Colonic mucosa (tissue), 4 donors: ENCODE measurements at regions not wholly inside any gene's neighbourhood (a gene's known extent, or its start where the extent isn't known, plus 50 kb on each side); places are given as distances from the start of the nearest gene placed in this dataset.
"Not testable (repeated sequence)": the region's sequence is repeated elsewhere in the genome, so short reads cannot be mapped to it uniquely, and the experiment has no call there.

Experiments
- DNase-seq: peaks from one replicate; pipeline ENCODE4 v3.0.0-alpha.2; 2020
- H3K27ac ChIP-seq: fragments of 200-600 bp; one replicate; pipeline ENCODE4 v1.8.0; 2021
- H3K27me3 ChIP-seq: fragments of 200-600 bp; one replicate; pipeline ENCODE4 v1.8.0; 2021
- H3K36me3 ChIP-seq: fragments of 200-600 bp; one replicate; pipeline ENCODE4 v1.8.0; 2021
- H3K4me1 ChIP-seq: fragments of 200-600 bp; one replicate; pipeline ENCODE4 v1.8.0; 2021; ENCODE audit warnings: mild to moderate bottlenecking
- H3K4me3 ChIP-seq: fragments of 200-600 bp; one replicate; pipeline ENCODE4 v1.8.0; 2021
- H3K9ac ChIP-seq, 2 donors: one replicate each; pipeline ENCODE4 v1.7.0; 2013; ENCODE audit warnings: control low read depth in 2 of 2, low read depth in 2 of 2, low read length in 2 of 2
- H3K9me3 ChIP-seq: fragments of 200-600 bp; one replicate; pipeline ENCODE4 v1.8.0; 2021
- intact Hi-C: fragments of 100-400 bp; cut with DNase I; formaldehyde crosslinking; loops from one replicate; pipeline ENCODE4 v1.14.1; 2022
- TF ChIP-seq, protein P1 (sequence below): fragments of 200-600 bp; IDR thresholded peaks from one replicate; pipeline ENCODE4 v1.8.0; 2022; ENCODE audit warnings: antibody characterized with exemption, mild to moderate bottlenecking
- donor health status: healthy.
- donor health status: DM: no; HTN: no; CAD: no.
- donor health status: DM: no; HTN: no; CAD: no.

DNA sequence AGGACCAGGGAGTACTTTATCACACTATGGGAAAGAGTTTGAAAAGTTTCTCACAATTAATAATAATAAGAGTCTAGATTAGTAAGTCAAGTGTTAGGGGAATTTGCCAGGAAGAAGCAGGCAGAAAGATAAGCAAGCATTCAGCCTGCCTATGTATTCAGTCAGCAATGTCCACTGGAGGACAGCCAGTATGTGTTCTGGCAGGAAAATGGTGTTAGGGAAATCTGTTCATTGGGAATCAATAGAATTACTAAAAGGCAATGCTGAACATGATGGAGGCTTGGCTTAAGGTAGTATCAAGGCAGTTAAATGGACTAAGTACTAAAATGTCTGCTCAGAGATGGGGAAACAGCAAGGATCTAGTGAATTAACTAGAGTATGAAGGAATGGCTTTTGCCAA lies 221.2 kb downstream of the PPP4R3C start:
- H3K27me3 ChIP-seq = no peaks in the 10 kb centered on the region
- H3K9me3 ChIP-seq = no peaks in the 10 kb centered on the region
- intact Hi-C loops = no loop called here
- H3K27ac ChIP-seq = no peak overlapping the region
- TF ChIP-seq, protein P1, sequence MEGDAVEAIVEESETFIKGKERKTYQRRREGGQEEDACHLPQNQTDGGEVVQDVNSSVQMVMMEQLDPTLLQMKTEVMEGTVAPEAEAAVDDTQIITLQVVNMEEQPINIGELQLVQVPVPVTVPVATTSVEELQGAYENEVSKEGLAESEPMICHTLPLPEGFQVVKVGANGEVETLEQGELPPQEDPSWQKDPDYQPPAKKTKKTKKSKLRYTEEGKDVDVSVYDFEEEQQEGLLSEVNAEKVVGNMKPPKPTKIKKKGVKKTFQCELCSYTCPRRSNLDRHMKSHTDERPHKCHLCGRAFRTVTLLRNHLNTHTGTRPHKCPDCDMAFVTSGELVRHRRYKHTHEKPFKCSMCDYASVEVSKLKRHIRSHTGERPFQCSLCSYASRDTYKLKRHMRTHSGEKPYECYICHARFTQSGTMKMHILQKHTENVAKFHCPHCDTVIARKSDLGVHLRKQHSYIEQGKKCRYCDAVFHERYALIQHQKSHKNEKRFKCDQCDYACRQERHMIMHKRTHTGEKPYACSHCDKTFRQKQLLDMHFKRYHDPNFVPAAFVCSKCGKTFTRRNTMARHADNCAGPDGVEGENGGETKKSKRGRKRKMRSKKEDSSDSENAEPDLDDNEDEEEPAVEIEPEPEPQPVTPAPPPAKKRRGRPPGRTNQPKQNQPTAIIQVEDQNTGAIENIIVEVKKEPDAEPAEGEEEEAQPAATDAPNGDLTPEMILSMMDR = no peak
- H3K4me3 ChIP-seq = no peak overlapping the region
- no peaks in the 10 kb centered on the region for H3K36me3 ChIP-seq
- no peak overlapping the region for H3K9ac ChIP-seq
- no peaks in the 10 kb centered on the region for H3K4me1 ChIP-seq
- no peak for DNase-seq

DNA sequence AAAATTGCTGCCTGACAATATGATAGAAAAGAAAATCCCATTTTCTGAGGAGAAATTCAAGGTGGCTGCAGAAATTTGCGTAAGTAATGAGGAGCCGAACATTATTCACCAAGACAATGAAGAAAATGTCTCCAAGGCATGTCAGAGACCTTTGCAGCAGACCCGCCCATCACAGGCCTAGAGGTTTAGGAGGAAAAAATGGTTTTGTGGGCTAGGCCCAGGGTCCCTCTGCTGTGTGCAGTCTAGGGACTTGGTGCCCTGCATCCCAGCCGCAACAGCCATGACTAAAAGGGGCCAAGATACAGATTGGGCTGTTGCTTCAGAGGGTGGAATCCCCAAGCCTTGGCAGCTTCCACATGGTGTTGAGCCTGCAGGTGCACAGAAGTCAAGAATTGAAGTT lies 223.1 kb downstream of the PPP4R3C start:
- H3K27me3 ChIP-seq, intact Hi-C loops, H3K27ac ChIP-seq, H3K4me1 ChIP-seq, DNase-seq, H3K36me3 ChIP-seq, H3K9me3 ChIP-seq, H3K9ac ChIP-seq, H3K4me3 ChIP-seq: not testable (repeated sequence)

DNA sequence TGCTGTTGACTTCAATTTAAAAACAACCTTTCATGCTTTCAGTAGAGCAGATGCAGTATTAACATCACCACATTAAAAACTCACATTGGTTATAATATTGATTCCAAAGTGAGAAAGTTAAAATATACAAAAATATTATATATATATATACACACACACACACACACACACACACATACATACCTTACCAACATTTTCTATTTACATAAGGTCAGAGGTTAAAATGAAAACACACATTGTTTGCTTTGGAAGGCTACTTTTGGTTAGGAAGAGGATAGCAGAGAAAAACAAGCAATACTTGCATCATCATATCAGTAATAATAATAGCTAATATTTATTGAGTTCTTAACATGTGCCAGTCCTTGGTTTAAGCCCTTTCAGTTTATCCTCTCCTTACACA lies 226.5 kb downstream of the PPP4R3C start:
- no peak overlapping the region for H3K4me3 ChIP-seq
- intact Hi-C loops = no loop called here

DNA sequence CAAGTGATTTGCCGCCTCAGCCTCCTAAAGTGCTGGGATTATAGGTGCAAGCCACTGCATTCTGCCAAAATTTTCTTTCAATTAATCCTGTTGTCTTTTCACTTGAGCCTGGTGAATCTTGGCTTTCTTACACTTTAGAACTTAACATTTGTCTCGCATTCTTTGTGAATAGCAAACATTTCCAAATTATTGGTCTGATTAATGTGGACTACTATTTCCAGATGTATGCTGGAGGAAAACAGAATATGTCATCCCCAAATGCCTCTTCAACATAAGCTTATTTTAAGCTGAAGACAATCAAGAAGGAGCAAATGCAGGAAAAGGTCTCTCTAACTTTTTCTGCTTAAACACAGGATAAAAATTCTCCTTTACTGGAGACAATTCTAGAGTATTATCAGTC lies 233.4 kb downstream of the PPP4R3C start:
- Histone ChIP-seq H3K36me3 (no peaks in the 10 kb centered on the region), H3K27ac (no peak overlapping the region), H3K4me3 (no peak overlapping the region), H3K27me3 (no peaks in the 10 kb centered on the region), H3K9ac (no peak overlapping the region), H3K4me1 (no peaks in the 10 kb centered on the region), H3K9me3 (no peaks in the 10 kb centered on the region)
- TF ChIP-seq, protein P1 = no peak
- intact Hi-C loops = no loop called here
- no peak for DNase-seq

More for the DNA sequence above, 226.5 kb downstream of the PPP4R3C start:
- Histone ChIP-seq H3K36me3 (no peaks in the 10 kb centered on the region), H3K9me3 (no peaks in the 10 kb centered on the region), H3K4me1 (no peaks in the 10 kb centered on the region), H3K27ac (no peak overlapping the region), H3K27me3 (no peaks in the 10 kb centered on the region), H3K9ac (no peak overlapping the region)
- no peak for DNase-seq
- TF ChIP-seq, protein P1 = no peak

DNA sequence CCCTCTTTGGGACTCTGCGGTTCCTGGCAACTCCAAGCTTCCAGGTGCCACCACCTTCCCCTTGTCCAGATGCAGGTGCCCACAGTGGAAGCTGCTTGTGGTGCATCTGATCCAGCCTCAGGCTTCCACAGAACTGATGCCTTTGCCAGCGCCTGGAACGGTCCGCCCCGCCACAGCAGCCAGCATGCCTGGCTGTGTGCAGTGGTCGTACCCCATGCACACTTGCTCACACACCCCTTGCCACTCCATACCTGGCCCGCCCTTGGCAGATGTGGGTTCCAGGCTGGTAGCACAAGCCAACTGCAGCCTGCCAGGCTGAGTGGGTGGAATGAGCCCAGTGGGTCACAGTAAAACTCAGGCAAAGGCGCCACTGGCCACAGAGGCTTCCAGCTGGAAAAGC lies 240.5 kb downstream of the PPP4R3C start:
- intact Hi-C loops = no loop called here
- TF ChIP-seq, protein P1 = no peak
- Histone ChIP-seq H3K36me3 (no peaks in the 10 kb centered on the region), H3K27me3 (no peaks in the 10 kb centered on the region), H3K4me3 (no peak overlapping the region), H3K9ac (no peak overlapping the region), H3K4me1 (no peaks in the 10 kb centered on the region), H3K9me3 (no peaks in the 10 kb centered on the region), H3K27ac (no peak overlapping the region)
- DNase-seq = no peak

DNA sequence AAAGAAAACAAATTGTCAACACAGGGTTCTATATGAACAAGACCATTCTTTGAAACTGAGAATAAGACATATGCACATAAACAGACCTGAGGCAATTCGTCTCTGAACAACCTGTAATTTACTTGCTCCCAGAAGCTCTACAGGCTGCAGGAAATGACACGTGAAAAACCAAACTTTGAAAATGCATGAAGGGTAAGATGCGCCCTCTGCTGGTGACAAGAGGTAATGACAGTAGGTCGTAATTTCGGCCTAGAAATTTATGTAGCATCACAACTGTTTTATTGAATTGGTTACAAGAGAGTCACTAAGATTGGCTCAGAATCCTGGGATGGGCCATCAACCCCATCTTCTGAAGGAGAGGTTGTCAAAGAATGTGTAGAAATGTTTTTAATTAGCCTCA lies 276.5 kb downstream of the PPP4R3C start:
- Histone ChIP-seq H3K4me3 (no peak overlapping the region), H3K27me3 (no peaks in the 10 kb centered on the region), H3K9ac (no peak overlapping the region), H3K4me1 (no peaks in the 10 kb centered on the region), H3K27ac (no peak overlapping the region), H3K36me3 (no peaks in the 10 kb centered on the region), H3K9me3 (no peaks in the 10 kb centered on the region)
- intact Hi-C loops = no loop called here
- TF ChIP-seq, protein P1 = peak; percentile 74
- DNase-seq = no peak
